ENCODE measurements at regions not wholly inside any gene's neighbourhood (a gene's known extent, or its start where the extent isn't known, plus 50 kb on each side); places are given as distances from the start of the nearest gene placed in this dataset.

DNA sequence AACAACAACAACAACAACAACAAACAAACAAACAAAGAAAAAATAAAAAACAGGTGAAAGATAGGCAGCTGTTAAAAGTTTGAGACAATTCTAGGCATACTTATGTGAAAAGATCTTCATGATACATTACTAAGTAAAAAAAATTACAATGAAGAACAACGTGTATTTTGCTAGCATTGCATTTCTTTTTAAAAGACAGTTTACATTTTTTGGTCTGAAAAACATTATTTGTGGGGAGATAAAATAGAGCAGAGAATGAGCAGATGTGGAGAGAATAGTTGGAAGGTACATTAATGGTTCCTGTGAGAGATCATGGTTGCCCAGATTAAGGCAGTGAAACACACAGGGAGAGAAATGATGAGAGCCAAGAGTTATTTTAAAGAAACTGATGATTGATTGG, 210.2 kb upstream of the MKLN1 start:
- in situ Hi-C loops (cut with MboI; ENCODE audit: low sequenced_read_pairs), result no loop called here

- in situ Hi-C loops (cut with MboI; ENCODE audit: low sequenced_read_pairs), result no loop called here
Measured at GRCh38 chr7:131119381-131119780, 208.3 kb upstream of the MKLN1 start.

GRCh38 chr7:131122394-131122793, 205.3 kb upstream of the MKLN1 start:
- in situ Hi-C loops (cut with MboI; ENCODE audit: low sequenced_read_pairs), result no loop called here

- in situ Hi-C loops (cut with MboI; ENCODE audit: low sequenced_read_pairs), result no loop called here
Measured at GRCh38 chr7:131124001-131124629, 203.6 kb upstream of the MKLN1 start.

GRCh38 chr7:131124867-131125266, 202.8 kb upstream of the MKLN1 start:
- in situ Hi-C loops (cut with MboI; ENCODE audit: low sequenced_read_pairs), result no loop called here

DNA sequence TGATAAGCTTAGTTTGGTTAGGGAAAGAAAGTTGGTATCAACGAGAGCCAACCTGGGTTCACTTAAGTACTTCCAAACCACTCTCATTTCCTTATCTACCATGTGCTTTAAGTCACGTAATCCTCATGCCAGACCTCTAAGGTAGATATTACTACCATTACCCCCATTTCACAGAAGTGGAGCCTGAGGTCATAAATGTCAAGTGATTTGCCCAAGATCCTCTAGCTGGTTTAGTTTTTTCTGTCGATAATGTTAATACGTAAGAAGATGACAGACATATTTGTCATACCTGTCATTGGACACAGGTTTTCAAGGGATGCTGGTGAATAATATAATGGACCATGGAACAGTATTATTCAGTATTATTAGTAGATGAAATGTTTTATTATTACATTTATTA, 197.4 kb upstream of the MKLN1 start:
- in situ Hi-C loops (cut with MboI; ENCODE audit: low sequenced_read_pairs), result no loop called here

DNA sequence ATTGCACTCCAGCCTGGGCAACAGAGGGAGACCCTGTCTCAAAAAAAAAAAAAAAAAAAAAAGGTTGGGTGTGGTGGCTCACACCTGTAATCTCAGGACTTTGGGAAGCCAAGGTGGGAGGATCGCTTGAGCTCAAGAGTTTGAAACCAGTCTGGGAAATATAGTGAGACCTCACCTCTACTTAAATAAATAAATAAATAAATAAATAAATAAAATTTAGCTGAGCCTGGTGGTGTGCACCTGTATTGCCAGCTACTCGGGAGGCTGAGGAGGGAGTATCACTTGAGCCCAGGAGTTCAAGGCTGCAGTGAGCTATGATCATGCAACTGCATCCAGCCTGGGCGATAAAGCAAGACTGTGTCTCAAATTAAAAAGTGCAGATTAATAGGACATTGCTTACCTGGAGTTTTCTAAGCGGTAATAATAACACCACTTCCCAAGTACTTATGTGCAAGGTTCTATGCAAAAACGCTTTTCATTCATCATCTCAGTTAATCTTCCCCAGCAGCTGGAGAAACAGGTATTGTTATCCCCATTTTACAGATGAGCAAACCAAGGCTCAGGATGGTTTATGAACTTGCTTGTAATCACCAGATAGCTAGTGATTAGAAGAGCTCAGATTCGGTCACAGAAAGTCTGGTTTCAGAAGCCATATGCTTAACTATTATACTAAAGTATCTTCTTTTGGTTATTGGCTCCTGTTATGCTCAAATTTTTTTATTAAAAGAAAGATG, 196.5 kb upstream of the MKLN1 start:
- in situ Hi-C loops (cut with MboI; ENCODE audit: low sequenced_read_pairs), result no loop called here

DNA sequence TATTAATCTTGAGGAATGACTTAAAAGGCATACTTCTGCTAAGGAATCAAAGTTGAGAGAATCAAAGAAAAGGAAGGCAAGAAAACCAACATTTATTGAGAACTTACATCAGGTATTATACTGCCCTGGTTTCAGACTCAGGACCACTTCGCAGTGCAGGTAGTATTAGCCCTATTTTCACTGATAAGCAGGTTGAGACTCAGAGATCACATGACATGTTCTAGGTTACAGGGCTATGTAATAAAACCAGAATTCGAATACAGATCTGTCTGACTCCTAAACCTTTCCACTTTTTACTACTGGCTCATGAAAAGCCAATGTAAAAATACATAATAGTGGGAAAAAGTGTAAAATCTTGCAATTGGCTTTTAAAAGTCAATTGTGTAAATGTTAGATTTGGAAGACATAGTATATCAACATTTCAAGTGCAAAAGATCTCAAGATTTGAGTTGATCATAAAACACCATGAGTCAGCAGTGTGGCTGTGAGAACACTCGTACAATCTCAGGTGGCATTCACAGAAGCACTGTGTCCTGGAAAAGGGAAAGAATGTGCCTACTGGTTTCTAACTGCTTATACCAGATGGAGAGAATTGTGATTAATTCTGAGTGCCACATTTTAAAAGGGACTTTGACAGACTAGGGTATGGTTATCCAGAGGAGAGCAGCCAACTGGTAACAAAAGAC, 195.8 kb upstream of the MKLN1 start:
- in situ Hi-C loops (cut with MboI; ENCODE audit: low sequenced_read_pairs), result no loop called here

GRCh38 chr7:131139462-131139861, 188.2 kb upstream of the MKLN1 start:
- in situ Hi-C loops (cut with MboI; ENCODE audit: low sequenced_read_pairs), result no loop called here

- in situ Hi-C loops (cut with MboI; ENCODE audit: low sequenced_read_pairs), result no loop called here
Measured at GRCh38 chr7:131141443-131141967, 186.2 kb upstream of the MKLN1 start.

DNA sequence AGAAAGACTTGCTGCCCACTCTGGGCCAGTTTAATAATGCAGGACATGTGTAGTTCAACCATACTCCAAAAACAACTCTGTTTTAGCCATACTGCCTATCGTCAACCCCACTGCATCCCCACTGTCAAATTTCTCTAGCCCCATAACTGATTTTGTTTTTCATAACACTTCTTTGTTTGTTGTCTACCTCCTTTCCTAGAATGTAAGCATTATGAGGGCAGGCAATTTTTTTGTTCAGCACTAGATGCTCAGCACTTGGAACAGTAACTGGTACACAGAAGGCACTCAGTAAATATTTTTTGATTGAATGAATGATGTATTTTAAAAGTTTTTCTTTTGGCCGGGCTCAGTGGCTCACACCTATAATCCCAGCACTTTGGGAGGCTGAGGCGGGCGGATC, 183.8 kb upstream of the MKLN1 start:
- in situ Hi-C loops (cut with MboI; ENCODE audit: low sequenced_read_pairs), result no loop called here

GRCh38 chr7:131145026-131145425, 182.7 kb upstream of the MKLN1 start:
- in situ Hi-C loops (cut with MboI; ENCODE audit: low sequenced_read_pairs), result no loop called here

- in situ Hi-C loops (cut with MboI; ENCODE audit: low sequenced_read_pairs), result no loop called here
Measured at GRCh38 chr7:131145770-131146169, 181.9 kb upstream of the MKLN1 start.

GRCh38 chr7:131147604-131148003, 180.1 kb upstream of the MKLN1 start:
- in situ Hi-C loops (cut with MboI; ENCODE audit: low sequenced_read_pairs), result no loop called here

- in situ Hi-C loops (cut with MboI; ENCODE audit: low sequenced_read_pairs), result no loop called here
Measured at GRCh38 chr7:131148258-131148657, 179.4 kb upstream of the MKLN1 start.

- in situ Hi-C loops (cut with MboI; ENCODE audit: low sequenced_read_pairs), result no loop called here
Measured at GRCh38 chr7:131148708-131149428, 178.8 kb upstream of the MKLN1 start.

- in situ Hi-C loops (cut with MboI; ENCODE audit: low sequenced_read_pairs), result no loop called here
Measured at GRCh38 chr7:131149429-131149773, 178.3 kb upstream of the MKLN1 start.

GRCh38 chr7:131149840-131150239, 177.8 kb upstream of the MKLN1 start:
- in situ Hi-C loops (cut with MboI; ENCODE audit: low sequenced_read_pairs), result no loop called here

DNA sequence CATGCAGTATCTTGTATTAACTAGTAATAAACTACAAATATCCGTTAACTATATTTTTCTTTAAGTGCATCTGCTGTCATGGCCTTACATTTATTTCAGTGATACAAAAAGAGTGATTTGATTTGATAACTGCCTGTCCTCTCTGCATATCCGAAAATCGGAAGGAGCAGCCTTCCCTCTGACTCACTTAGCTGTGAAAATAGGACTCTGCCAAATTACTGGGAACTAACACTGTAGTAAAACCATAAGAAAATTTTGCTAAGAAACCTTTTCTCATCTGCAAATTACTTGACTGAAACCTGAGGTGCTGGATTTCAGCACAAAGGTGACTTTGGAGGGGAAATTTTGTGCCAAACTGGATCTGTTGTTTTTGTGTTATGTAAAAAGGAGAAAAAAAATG, 176.6 kb upstream of the MKLN1 start:
- in situ Hi-C loops (cut with MboI; ENCODE audit: low sequenced_read_pairs), result no loop called here

DNA sequence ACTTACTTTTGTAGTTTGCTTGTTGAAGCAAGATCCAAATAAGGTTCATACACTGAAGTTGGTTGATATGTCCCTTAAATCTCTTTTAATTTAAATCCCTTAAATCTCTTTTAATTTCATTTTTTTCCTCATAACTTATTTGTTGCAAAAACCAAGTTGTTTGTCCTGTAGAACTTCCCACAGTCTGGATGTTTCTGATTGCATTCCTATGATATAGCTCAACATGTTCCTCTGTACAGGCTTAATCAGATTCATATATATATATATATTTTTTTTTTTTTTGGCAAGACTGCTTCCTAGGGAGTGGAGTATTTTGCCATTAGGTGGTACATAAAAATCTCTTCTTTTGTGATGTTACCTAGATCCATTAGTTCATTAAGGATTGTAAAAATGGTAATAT, 174.9 kb upstream of the MKLN1 start:
- in situ Hi-C loops (cut with MboI; ENCODE audit: low sequenced_read_pairs), result no loop called here

GRCh38 chr7:131154380-131154779, 173.3 kb upstream of the MKLN1 start:
- in situ Hi-C loops (cut with MboI; ENCODE audit: low sequenced_read_pairs), result no loop called here
